ENCODE measurements at regions not wholly inside any gene's neighbourhood (a gene's known extent, or its start where the extent isn't known, plus 50 kb on each side); places are given as distances from the start of the nearest gene placed in this dataset.
"Not testable (repeated sequence)": the region's sequence is repeated elsewhere in the genome, so short reads cannot be mapped to it uniquely, and the experiment has no call there.

DNA sequence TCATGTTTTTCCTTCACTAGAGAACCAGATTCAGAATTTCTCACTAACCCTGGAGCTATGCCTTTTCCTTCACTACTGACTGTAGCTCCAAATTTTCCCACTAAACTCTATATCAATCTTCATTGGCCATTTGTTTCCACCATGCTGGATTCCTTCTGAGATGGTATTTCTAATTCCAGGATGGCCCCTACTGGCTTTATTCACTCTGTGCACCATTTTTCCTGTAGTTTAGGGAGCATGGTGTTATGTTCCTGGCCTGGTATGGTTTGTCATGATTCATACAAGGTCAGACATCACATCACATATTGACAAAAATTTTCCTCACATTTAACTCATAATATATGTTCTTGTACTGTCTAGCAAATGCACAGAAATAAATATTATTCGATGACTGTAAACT, 229.2 kb upstream of the TFPI start:
- H3K4me1 ChIP-seq (ENCODE audit: control insufficient read depth, insufficient read depth, low read length): no peaks in the 10 kb centered on the region
- H3K36me3 ChIP-seq (ENCODE audit: insufficient read depth, low read length): no peaks in the 10 kb centered on the region
- H3K4me3 ChIP-seq (ENCODE audit: low read length): no peak overlapping the region
- no peak overlapping the region for H3K4me2 ChIP-seq (ENCODE audit: low read length)
- no peak overlapping the region for H3K9ac ChIP-seq (ENCODE audit: low read depth, low read length)
- no peaks in the 10 kb centered on the region for H3K27me3 ChIP-seq (ENCODE audit: control insufficient read depth, insufficient read depth, low read length)
- H3K9me3 ChIP-seq (replicated peaks; ENCODE audit: low read length): no peaks in the 10 kb centered on the region

GRCh38 chr2:187784138-187784537, 229.9 kb upstream of the TFPI start:
- H3K4me3 ChIP-seq (ENCODE audit: low read length); H3K27me3 ChIP-seq (ENCODE audit: control insufficient read depth, insufficient read depth, low read length); H3K9ac ChIP-seq (ENCODE audit: low read depth, low read length); H3K4me2 ChIP-seq (ENCODE audit: low read length); H3K9me3 ChIP-seq (replicated peaks; ENCODE audit: low read length); H3K36me3 ChIP-seq (ENCODE audit: insufficient read depth, low read length); H3K4me1 ChIP-seq (ENCODE audit: control insufficient read depth, insufficient read depth, low read length): not testable (repeated sequence)

- H3K4me2 ChIP-seq (ENCODE audit: low read length): no peak overlapping the region
- H3K4me3 ChIP-seq (ENCODE audit: low read length): no peak overlapping the region
- no peaks in the 10 kb centered on the region for H3K4me1 ChIP-seq (ENCODE audit: control insufficient read depth, insufficient read depth, low read length)
- no peaks in the 10 kb centered on the region for H3K36me3 ChIP-seq (ENCODE audit: insufficient read depth, low read length)
- no peaks in the 10 kb centered on the region for H3K9me3 ChIP-seq (replicated peaks; ENCODE audit: low read length)
- no peaks in the 10 kb centered on the region for H3K27me3 ChIP-seq (ENCODE audit: control insufficient read depth, insufficient read depth, low read length)
- no peak overlapping the region for H3K9ac ChIP-seq (ENCODE audit: low read depth, low read length)
Observed at GRCh38 chr2:187799601-187800000, 245.4 kb upstream of the TFPI start.

DNA sequence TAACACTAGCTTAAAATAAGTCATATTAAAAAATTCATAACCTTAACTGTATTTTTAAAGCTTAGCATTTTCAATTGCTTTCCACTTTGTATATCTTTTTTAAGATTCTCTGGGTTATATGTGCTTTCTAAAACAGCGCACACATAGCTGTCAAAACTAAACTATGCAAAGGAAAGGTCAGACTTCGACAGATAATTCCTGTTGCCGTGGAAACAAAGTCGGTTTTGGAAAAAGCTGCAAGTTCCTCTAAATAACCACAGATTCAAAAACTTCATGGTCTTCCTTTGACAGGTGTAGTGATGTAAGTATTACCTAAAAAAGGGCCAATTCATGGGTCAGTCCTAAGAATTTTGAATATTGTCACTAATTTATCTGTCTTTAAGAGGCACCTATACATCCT, 249.6 kb upstream of the TFPI start:
- Histone ChIP-seq H3K27me3 (ENCODE audit: control insufficient read depth, insufficient read depth, low read length) (no peaks in the 10 kb centered on the region), H3K36me3 (ENCODE audit: insufficient read depth, low read length) (no peaks in the 10 kb centered on the region), H3K4me2 (ENCODE audit: low read length) (no peak overlapping the region), H3K9ac (ENCODE audit: low read depth, low read length) (no peak overlapping the region), H3K4me1 (ENCODE audit: control insufficient read depth, insufficient read depth, low read length) (no peaks in the 10 kb centered on the region), H3K9me3 (replicated peaks; ENCODE audit: low read length) (no peaks in the 10 kb centered on the region), H3K4me3 (ENCODE audit: low read length) (no peak overlapping the region)

DNA sequence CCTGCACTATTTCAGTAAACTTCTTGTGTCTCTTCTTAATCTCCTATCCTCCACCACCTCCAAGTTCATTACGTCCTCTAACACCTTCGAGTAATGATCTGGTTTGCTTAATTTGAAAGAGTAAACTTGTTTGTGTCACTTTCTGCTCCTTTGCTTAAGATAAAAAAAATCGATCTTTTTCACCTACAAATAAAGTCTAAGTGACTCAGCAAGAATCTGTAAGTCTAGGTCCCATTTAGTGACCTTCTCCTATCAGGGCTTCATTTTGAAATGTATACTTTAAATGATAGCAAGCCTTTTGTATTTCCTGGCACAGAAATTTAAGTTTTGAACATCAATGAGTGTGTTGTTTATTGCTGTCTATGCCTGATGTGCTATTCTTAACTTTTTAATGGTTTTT, 260.9 kb upstream of the TFPI start:
- H3K27me3 ChIP-seq (ENCODE audit: control insufficient read depth, insufficient read depth, low read length): no peaks in the 10 kb centered on the region
- no peak overlapping the region for H3K4me2 ChIP-seq (ENCODE audit: low read length)
- H3K4me3 ChIP-seq (ENCODE audit: low read length): no peak overlapping the region
- no peaks in the 10 kb centered on the region for H3K9me3 ChIP-seq (replicated peaks; ENCODE audit: low read length)
- no peak overlapping the region for H3K9ac ChIP-seq (ENCODE audit: low read depth, low read length)
- H3K4me1 ChIP-seq (ENCODE audit: control insufficient read depth, insufficient read depth, low read length): no peaks in the 10 kb centered on the region
- no peaks in the 10 kb centered on the region for H3K36me3 ChIP-seq (ENCODE audit: insufficient read depth, low read length)

- no peak overlapping the region for H3K9ac ChIP-seq (ENCODE audit: low read depth, low read length)
- H3K4me1 ChIP-seq (ENCODE audit: control insufficient read depth, insufficient read depth, low read length): no peaks in the 10 kb centered on the region
- no peak overlapping the region for H3K4me3 ChIP-seq (ENCODE audit: low read length)
- H3K36me3 ChIP-seq (ENCODE audit: insufficient read depth, low read length): no peaks in the 10 kb centered on the region
- no peaks in the 10 kb centered on the region for H3K27me3 ChIP-seq (ENCODE audit: control insufficient read depth, insufficient read depth, low read length)
- no peak overlapping the region for H3K4me2 ChIP-seq (ENCODE audit: low read length)
- H3K9me3 ChIP-seq (replicated peaks; ENCODE audit: low read length): no peaks in the 10 kb centered on the region
Observed at GRCh38 chr2:187819624-187820023, 265.4 kb upstream of the TFPI start.

GRCh38 chr2:187825108-187825507, 270.9 kb upstream of the TFPI start:
- Histone ChIP-seq H3K4me2 (ENCODE audit: low read length) (no peak overlapping the region), H3K27me3 (ENCODE audit: control insufficient read depth, insufficient read depth, low read length) (no peaks in the 10 kb centered on the region), H3K9ac (ENCODE audit: low read depth, low read length) (no peak overlapping the region), H3K9me3 (replicated peaks; ENCODE audit: low read length) (no peaks in the 10 kb centered on the region), H3K4me1 (ENCODE audit: control insufficient read depth, insufficient read depth, low read length) (peaks cover 5% of the 10 kb centered on the region), H3K36me3 (ENCODE audit: insufficient read depth, low read length) (no peaks in the 10 kb centered on the region), H3K4me3 (ENCODE audit: low read length) (no peak overlapping the region)

DNA sequence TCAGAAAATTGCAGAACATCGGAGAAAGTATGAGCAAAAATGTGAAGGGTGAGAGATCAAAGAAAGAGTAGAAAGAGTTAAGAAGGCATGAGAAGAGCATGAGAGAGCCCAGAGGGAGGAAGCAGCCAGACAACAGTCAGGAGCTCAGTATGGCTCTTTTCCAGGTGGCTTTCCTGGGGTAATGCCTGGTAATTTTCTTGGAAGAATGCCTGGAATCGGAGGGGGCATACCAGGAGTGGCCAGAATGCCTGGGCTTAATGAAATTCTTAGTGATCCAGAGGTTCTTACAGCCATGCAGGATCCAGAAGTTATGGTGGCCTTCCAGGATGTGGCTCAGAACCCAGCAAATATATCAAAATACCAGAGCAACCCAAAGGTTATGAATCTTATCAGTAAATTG, 271.8 kb upstream of the TFPI start:
- H3K9me3 ChIP-seq (replicated peaks; ENCODE audit: low read length): no peaks in the 10 kb centered on the region
- H3K4me2 ChIP-seq (ENCODE audit: low read length): no peak overlapping the region
- no peaks in the 10 kb centered on the region for H3K36me3 ChIP-seq (ENCODE audit: insufficient read depth, low read length)
- H3K4me3 ChIP-seq (ENCODE audit: low read length): no peak overlapping the region
- H3K4me1 ChIP-seq (ENCODE audit: control insufficient read depth, insufficient read depth, low read length): peaks cover 5% of the 10 kb centered on the region
- no peaks in the 10 kb centered on the region for H3K27me3 ChIP-seq (ENCODE audit: control insufficient read depth, insufficient read depth, low read length)
- no peak overlapping the region for H3K9ac ChIP-seq (ENCODE audit: low read depth, low read length)

DNA sequence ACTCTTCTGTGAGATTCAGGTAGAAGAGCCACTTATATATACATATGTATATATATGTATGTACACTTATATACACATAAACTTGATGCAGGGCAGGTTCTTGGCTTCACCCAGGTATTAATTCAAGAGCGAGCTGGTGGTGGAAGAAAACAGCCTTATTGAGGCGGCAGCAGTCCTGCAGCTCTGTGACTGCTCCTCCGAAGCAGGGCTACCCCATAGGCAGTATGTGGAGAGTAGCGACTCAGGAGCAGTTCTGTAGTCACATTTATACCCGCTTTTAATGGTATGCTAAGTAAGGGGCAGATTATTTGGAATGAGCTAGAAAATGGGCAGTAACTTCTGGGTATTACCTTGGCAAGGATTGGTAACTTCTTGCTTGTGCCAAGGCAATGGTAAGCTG, 280.6 kb upstream of the TFPI start:
- H3K4me3 ChIP-seq (ENCODE audit: low read length): no peak overlapping the region
- H3K9me3 ChIP-seq (replicated peaks; ENCODE audit: low read length): no peaks in the 10 kb centered on the region
- no peak overlapping the region for H3K4me2 ChIP-seq (ENCODE audit: low read length)
- no peaks in the 10 kb centered on the region for H3K4me1 ChIP-seq (ENCODE audit: control insufficient read depth, insufficient read depth, low read length)
- no peaks in the 10 kb centered on the region for H3K36me3 ChIP-seq (ENCODE audit: insufficient read depth, low read length)
- no peaks in the 10 kb centered on the region for H3K27me3 ChIP-seq (ENCODE audit: control insufficient read depth, insufficient read depth, low read length)
- H3K9ac ChIP-seq (ENCODE audit: low read depth, low read length): no peak overlapping the region

DNA sequence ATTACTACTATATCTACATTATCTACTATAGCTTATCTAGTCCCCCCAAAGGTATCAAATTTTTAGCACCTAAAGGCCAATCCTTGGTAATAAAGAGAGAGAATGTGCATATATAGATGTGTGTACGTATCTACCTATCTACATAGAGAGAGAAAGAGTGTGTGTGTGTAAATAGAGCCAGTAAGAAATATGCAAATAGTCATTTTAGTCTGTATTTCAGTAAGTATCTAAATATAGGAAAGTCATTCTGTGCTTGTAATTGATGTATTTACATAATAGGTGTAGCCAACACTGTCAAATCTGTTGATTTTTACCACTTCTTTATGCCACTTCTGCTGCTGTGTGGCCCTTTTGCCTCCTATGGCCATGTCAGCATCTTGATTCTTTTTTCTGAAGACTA, 284.5 kb upstream of the TFPI start:
- Histone ChIP-seq H3K36me3 (ENCODE audit: insufficient read depth, low read length) (no peaks in the 10 kb centered on the region), H3K9me3 (replicated peaks; ENCODE audit: low read length) (no peaks in the 10 kb centered on the region), H3K9ac (ENCODE audit: low read depth, low read length) (no peak overlapping the region), H3K4me3 (ENCODE audit: low read length) (no peak overlapping the region), H3K4me1 (ENCODE audit: control insufficient read depth, insufficient read depth, low read length) (no peaks in the 10 kb centered on the region), H3K4me2 (ENCODE audit: low read length) (no peak overlapping the region), H3K27me3 (ENCODE audit: control insufficient read depth, insufficient read depth, low read length) (no peaks in the 10 kb centered on the region)

DNA sequence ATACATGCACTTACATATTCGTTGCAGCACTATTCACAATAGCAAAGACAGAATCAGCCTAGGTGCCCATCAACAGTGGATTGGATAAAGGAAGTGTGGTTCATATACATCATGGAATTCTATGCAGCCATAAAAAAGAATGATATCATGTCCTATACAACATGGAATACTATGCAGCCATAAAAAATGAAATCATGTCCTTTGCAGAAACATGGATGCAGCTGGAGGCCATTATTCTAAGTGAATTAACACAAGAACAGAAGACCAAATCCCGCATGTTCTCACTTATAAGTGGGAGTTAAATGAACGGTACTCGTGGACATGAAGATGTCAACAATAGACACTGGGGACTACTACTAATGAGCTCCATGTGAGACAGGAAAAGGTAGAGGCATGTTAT, 288.1 kb upstream of the TFPI start:
- H3K4me1 ChIP-seq (ENCODE audit: control insufficient read depth, insufficient read depth, low read length): no peaks in the 10 kb centered on the region
- H3K4me3 ChIP-seq (ENCODE audit: low read length): no peak overlapping the region
- H3K4me2 ChIP-seq (ENCODE audit: low read length): no peak overlapping the region
- no peaks in the 10 kb centered on the region for H3K9me3 ChIP-seq (replicated peaks; ENCODE audit: low read length)
- H3K36me3 ChIP-seq (ENCODE audit: insufficient read depth, low read length): no peaks in the 10 kb centered on the region
- no peaks in the 10 kb centered on the region for H3K27me3 ChIP-seq (ENCODE audit: control insufficient read depth, insufficient read depth, low read length)
- no peak overlapping the region for H3K9ac ChIP-seq (ENCODE audit: low read depth, low read length)

DNA sequence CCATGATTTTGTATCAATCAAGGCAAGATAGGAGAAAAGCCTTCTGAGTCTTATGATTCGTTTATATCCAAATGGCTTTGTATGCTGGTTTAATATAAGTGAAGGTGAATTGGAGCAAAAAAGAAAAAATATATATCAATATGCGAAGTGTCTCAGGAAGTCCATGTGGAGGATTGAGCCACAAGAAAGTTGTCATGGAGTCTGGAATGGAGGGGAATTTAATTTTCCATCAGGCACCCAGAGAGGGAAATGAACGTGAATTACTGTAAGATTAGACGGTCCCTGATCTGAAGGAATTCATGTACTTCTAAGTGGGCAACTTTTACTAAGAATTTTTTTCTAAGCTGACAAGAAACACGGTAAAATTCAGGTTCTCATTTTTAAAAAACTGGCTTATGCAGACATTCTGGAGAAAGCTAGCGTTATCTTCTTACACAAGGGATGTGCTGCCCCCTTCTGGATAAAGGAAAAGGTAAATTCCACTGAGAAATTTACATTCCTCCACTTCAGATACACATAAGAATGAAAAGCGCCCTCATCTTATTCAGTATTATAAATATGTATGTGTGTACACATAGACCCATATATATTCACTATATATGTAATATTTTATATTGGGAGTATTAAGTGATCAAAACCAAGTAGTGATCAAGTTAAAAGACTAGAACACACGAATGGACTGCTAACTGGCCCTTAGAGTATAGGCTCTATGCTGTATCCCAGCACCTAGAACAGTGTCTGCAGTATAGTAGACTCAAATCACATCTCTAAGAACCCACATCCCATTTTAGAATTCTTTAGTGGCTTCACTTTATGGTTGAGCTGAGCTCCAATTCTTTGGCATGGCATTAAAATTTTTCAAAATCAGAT, 289.0 kb upstream of the TFPI start:
- H3K4me2 ChIP-seq (ENCODE audit: low read length): peak overlapping the region; percentile 63

More for the DNA sequence above, 289.0 kb upstream of the TFPI start:
- no peaks in the 10 kb centered on the region for H3K27me3 ChIP-seq (ENCODE audit: control insufficient read depth, insufficient read depth, low read length)
- H3K4me1 ChIP-seq (ENCODE audit: control insufficient read depth, insufficient read depth, low read length): no peaks in the 10 kb centered on the region
- H3K9ac ChIP-seq (ENCODE audit: low read depth, low read length): no peak overlapping the region
- H3K36me3 ChIP-seq (ENCODE audit: insufficient read depth, low read length): no peaks in the 10 kb centered on the region
- H3K9me3 ChIP-seq (replicated peaks; ENCODE audit: low read length): no peaks in the 10 kb centered on the region
- H3K4me3 ChIP-seq (ENCODE audit: low read length): no peak overlapping the region
